ENCODE measurements at regions not wholly inside any gene's neighbourhood (a gene's known extent, or its start where the extent isn't known, plus 50 kb on each side); places are given as distances from the start of the nearest gene placed in this dataset.

DNA sequence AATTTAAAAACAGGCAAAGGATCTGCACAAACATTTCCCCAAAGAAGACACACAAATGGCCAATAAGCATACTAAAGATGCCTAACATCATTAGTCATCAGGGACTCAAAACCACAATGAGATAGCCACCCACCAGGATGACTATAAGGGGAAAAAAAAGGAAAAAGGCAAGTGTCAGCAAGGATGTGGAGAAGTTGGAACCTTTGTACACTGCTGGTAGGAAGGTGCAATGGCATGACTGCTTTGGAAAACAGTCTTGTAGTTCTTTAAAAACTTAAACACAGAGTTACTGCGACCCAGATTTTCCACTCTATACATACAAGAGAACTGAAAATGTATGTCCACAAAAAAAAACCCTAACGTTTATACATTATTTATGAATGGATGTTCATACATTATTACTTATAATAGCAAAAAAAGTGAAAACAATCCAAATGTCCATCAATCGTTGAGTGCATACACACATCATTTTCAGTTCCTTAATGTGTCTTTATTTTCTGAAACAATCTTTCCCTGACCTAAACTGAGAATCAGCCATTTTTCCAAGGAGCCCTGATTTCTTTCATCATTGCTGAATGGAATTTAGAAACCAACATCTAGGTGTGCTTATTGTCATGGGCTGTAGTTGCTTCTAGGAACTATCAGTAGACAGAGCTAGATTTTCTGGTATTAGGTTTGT lies 64.7 kb upstream of the TLK1 start:
- no peak overlapping the region for H3K4me3 ChIP-seq (ENCODE audit: low read depth, low read length)
- TF ChIP-seq, protein P1, sequence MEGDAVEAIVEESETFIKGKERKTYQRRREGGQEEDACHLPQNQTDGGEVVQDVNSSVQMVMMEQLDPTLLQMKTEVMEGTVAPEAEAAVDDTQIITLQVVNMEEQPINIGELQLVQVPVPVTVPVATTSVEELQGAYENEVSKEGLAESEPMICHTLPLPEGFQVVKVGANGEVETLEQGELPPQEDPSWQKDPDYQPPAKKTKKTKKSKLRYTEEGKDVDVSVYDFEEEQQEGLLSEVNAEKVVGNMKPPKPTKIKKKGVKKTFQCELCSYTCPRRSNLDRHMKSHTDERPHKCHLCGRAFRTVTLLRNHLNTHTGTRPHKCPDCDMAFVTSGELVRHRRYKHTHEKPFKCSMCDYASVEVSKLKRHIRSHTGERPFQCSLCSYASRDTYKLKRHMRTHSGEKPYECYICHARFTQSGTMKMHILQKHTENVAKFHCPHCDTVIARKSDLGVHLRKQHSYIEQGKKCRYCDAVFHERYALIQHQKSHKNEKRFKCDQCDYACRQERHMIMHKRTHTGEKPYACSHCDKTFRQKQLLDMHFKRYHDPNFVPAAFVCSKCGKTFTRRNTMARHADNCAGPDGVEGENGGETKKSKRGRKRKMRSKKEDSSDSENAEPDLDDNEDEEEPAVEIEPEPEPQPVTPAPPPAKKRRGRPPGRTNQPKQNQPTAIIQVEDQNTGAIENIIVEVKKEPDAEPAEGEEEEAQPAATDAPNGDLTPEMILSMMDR (IDR thresholded peaks at IDR 0.05; ENCODE audit: insufficient read depth, low read depth, low read length, missing control alignments), result no peak
- DNase-seq (ENCODE audit: low read depth), result no peak

DNA sequence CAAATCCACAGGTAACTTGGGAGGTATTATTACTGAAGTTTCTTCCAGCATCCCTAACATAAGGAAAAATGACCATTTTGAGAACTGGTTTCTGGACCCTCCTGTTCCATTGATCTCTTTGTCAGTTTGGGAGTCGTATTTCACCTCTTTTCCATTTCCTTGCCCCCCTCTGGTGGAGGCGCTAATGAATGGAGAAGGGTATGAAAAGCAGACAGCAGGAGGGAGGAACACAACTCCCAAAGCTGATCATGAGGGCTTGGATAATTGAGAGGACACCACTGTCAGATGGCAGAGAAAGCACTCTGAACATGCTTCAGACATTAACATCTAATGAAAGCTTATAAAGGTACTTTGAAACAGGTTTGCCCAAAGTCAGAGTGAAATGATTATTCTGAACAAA lies 56.6 kb upstream of the TLK1 start:
- no peak overlapping the region for H3K4me3 ChIP-seq (ENCODE audit: low read depth, low read length)
- TF ChIP-seq, protein P1 (IDR thresholded peaks at IDR 0.05; ENCODE audit: insufficient read depth, low read depth, low read length, missing control alignments), result no peak
- no peak for DNase-seq (ENCODE audit: low read depth)

DNA sequence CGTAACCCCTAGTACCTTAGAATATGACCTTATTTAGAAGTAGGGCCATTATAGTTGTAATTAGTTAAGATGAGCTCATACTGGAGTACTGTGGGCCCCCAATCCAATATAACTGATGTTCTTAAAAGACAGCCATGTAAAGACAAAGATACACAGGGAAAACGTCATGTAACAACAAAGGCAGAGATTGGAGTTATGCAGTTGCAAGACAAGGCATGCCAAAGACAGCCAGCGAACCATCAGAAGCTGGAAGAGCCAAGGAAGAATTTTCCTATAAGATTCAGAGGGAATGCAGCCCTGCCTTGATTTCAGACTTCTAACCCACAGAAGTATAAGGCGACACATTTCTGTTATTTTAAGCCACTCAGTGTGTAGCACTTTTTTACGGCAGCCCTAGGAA lies 55.9 kb upstream of the TLK1 start:
- DNase-seq (ENCODE audit: low read depth), result no peak
- no peak overlapping the region for H3K4me3 ChIP-seq (ENCODE audit: low read depth, low read length)
- TF ChIP-seq, protein P1 (IDR thresholded peaks at IDR 0.05; ENCODE audit: insufficient read depth, low read depth, low read length, missing control alignments), result no peak

GRCh38 chr2:171214093-171214492 lies 53.4 kb upstream of the TLK1 start:
- no peak for DNase-seq (ENCODE audit: low read depth)
- no peak overlapping the region for H3K4me3 ChIP-seq (ENCODE audit: low read depth, low read length)
- TF ChIP-seq, protein P1 (IDR thresholded peaks at IDR 0.05; ENCODE audit: insufficient read depth, low read depth, low read length, missing control alignments), result no peak

- peak overlapping the region; percentile 41 for H3K4me3 ChIP-seq (ENCODE audit: low read depth, low read length)
- TF ChIP-seq, protein P1 (IDR thresholded peaks at IDR 0.05; ENCODE audit: insufficient read depth, low read depth, low read length, missing control alignments), result no peak
- peak; percentile 66 for DNase-seq (ENCODE audit: low read depth)
Measured at GRCh38 chr2:171210864-171211431, 50.3 kb upstream of the TLK1 start.

Measured in GM12865 (cell line).